Germinal center (tissue), 1 donor: ENCODE measurements at regions not wholly inside any gene's neighbourhood (a gene's known extent, or its start where the extent isn't known, plus 50 kb on each side); places are given as distances from the start of the nearest gene placed in this dataset.

ENCODE experiments used
- DNase-seq: peaks from one replicate; pipeline ENCODE4 v3.0.0; 2012; ENCODE audit warnings: mixed read lengths, low spot score

- no peak for DNase-seq
Observed at GRCh38 chr21:43317959-43318358, 109.0 kb downstream of the SIK1 start.

- no peak for DNase-seq
Observed at GRCh38 chr21:43317254-43317748, 109.6 kb downstream of the SIK1 start.

GRCh38 chr21:43316156-43316845, 110.6 kb downstream of the SIK1 start:
- DNase-seq: no peak

GRCh38 chr21:43315244-43316137, 111.4 kb downstream of the SIK1 start:
- no peak for DNase-seq

GRCh38 chr21:43313939-43314405, 113.0 kb downstream of the SIK1 start:
- no peak for DNase-seq

GRCh38 chr21:43313221-43313938, 113.6 kb downstream of the SIK1 start:
- no peak for DNase-seq

GRCh38 chr21:43312751-43313169, 114.2 kb downstream of the SIK1 start:
- no peak for DNase-seq

- no peak for DNase-seq
Observed at GRCh38 chr21:43312011-43312410, 114.9 kb downstream of the SIK1 start.

- DNase-seq: no peak
Observed at GRCh38 chr21:43311301-43311817, 115.6 kb downstream of the SIK1 start.

- DNase-seq: no peak
Observed at GRCh38 chr21:43308815-43309283, 118.1 kb downstream of the SIK1 start.

- no peak for DNase-seq
Observed at GRCh38 chr21:43308101-43308814, 118.7 kb downstream of the SIK1 start.

GRCh38 chr21:43307677-43308070, 119.3 kb downstream of the SIK1 start:
- no peak for DNase-seq

- peak; percentile 48 for DNase-seq
Observed at GRCh38 chr21:43306911-43307676, 119.8 kb downstream of the SIK1 start.

GRCh38 chr21:43306391-43306790, 120.5 kb downstream of the SIK1 start:
- no peak for DNase-seq

GRCh38 chr21:43305811-43306311, 121.1 kb downstream of the SIK1 start:
- DNase-seq: no peak

GRCh38 chr21:43305336-43305665, 121.6 kb downstream of the SIK1 start:
- no peak for DNase-seq

- no peak for DNase-seq
Observed at GRCh38 chr21:43304621-43305335, 122.2 kb downstream of the SIK1 start.

- DNase-seq: no peak
Observed at GRCh38 chr21:43304206-43304605, 122.7 kb downstream of the SIK1 start.

- peak; percentile 42 for DNase-seq
Observed at GRCh38 chr21:43303275-43304178, 123.4 kb downstream of the SIK1 start.
